Globus pallidus (tissue), 1 donor: ENCODE measurements at regions not wholly inside any gene's neighbourhood (a gene's known extent, or its start where the extent isn't known, plus 50 kb on each side); places are given as distances from the start of the nearest gene placed in this dataset.

ENCODE experiments used
- DNase-seq: peaks from one replicate; pipeline ENCODE4 v3.0.0-alpha.2; 2015; ENCODE audit warnings: low spot score

GRCh38 chr6:129967427-129967826 lies 51.0 kb upstream of the L3MBTL3 start:
- no peak for DNase-seq

- no peak for DNase-seq
These were observed 52.3 kb upstream of the L3MBTL3 start for GRCh38 chr6:129966125-129966524.

GRCh38 chr6:129965096-129965495 lies 53.3 kb upstream of the L3MBTL3 start:
- no peak for DNase-seq

- DNase-seq, result no peak
These were observed 58.9 kb upstream of the L3MBTL3 start for GRCh38 chr6:129959358-129959930.

GRCh38 chr6:129957941-129958898 lies 60.2 kb upstream of the L3MBTL3 start:
- DNase-seq, result no peak

- DNase-seq, result no peak
These were observed 62.8 kb upstream of the L3MBTL3 start for GRCh38 chr6:129955584-129955983.

GRCh38 chr6:129954749-129955431 lies 63.5 kb upstream of the L3MBTL3 start:
- DNase-seq, result no peak

GRCh38 chr6:129947797-129948196 lies 70.6 kb upstream of the L3MBTL3 start:
- no peak for DNase-seq

GRCh38 chr6:129946439-129947140 lies 71.8 kb upstream of the L3MBTL3 start:
- DNase-seq, result no peak

GRCh38 chr6:129943637-129944271 lies 74.6 kb upstream of the L3MBTL3 start:
- no peak for DNase-seq

- no peak for DNase-seq
These were observed 77.8 kb upstream of the L3MBTL3 start for GRCh38 chr6:129940454-129941195.

GRCh38 chr6:129938249-129939020 lies 77.3 kb upstream of the TMEM244 start:
- no peak for DNase-seq

GRCh38 chr6:129936329-129937165 lies 75.4 kb upstream of the TMEM244 start:
- DNase-seq, result peak; percentile 66

GRCh38 chr6:129932321-129932720 lies 71.2 kb upstream of the TMEM244 start:
- no peak for DNase-seq

GRCh38 chr6:129929433-129929832 lies 68.3 kb upstream of the TMEM244 start:
- DNase-seq, result peak; percentile 82

GRCh38 chr6:129923530-129924250 lies 62.6 kb upstream of the TMEM244 start:
- no peak for DNase-seq

GRCh38 chr6:129921169-129921817 lies 60.2 kb upstream of the TMEM244 start:
- no peak for DNase-seq
